Astrocyte of the cerebellum (primary cell): ENCODE measurements at regions not wholly inside any gene's neighbourhood (a gene's known extent, or its start where the extent isn't known, plus 50 kb on each side); places are given as distances from the start of the nearest gene placed in this dataset.

Experiments used
- DNase-seq: peaks from one replicate; pipeline ENCODE4 v3.0.0-alpha.2; 2011; ENCODE audit warnings: low read depth
- H3K4me3 ChIP-seq: 2 replicates; pipeline ENCODE4 v1.5.1; 2011; ENCODE audit warnings: mild to moderate bottlenecking, low read depth, low read length, moderate library complexity
- in situ Hi-C: cut with HindIII; loops from 2 replicates; pipeline ENCODE4 v1.10.0; 2017; ENCODE audit warnings: low sequenced_read_pairs
- TF ChIP-seq, protein P1 (sequence below): IDR thresholded peaks from 2 replicates; pipeline ENCODE4 v1.5.1; 2012; ENCODE audit warnings: low read length, low read depth, moderate library complexity, mild to moderate bottlenecking; ENCODE audit errors: missing control alignments

DNA sequence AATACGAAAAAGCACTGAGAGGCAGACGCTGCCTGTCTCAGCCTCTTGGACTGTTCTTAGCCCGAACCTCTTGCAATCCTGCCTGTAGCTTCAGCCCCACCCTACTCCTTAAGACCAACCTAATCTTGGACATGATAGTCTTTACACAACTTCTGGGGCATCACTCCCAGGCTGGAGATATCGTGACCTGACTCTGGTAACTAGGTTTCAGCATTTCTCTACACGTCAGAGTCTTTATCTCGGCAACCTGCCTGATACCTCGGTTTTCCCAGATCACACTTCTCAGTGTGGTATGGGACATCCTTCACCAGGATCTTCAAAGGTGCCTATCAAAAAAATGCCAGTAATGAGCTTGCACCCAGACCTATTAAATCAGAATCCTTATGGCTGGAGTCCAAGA, 590.2 kb upstream of the KCNMB2 start:
- DNase-seq: no peak
- in situ Hi-C loops: no loop called here
- TF ChIP-seq, protein P1, sequence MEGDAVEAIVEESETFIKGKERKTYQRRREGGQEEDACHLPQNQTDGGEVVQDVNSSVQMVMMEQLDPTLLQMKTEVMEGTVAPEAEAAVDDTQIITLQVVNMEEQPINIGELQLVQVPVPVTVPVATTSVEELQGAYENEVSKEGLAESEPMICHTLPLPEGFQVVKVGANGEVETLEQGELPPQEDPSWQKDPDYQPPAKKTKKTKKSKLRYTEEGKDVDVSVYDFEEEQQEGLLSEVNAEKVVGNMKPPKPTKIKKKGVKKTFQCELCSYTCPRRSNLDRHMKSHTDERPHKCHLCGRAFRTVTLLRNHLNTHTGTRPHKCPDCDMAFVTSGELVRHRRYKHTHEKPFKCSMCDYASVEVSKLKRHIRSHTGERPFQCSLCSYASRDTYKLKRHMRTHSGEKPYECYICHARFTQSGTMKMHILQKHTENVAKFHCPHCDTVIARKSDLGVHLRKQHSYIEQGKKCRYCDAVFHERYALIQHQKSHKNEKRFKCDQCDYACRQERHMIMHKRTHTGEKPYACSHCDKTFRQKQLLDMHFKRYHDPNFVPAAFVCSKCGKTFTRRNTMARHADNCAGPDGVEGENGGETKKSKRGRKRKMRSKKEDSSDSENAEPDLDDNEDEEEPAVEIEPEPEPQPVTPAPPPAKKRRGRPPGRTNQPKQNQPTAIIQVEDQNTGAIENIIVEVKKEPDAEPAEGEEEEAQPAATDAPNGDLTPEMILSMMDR: no peak
- H3K4me3 ChIP-seq: no peak overlapping the region

DNA sequence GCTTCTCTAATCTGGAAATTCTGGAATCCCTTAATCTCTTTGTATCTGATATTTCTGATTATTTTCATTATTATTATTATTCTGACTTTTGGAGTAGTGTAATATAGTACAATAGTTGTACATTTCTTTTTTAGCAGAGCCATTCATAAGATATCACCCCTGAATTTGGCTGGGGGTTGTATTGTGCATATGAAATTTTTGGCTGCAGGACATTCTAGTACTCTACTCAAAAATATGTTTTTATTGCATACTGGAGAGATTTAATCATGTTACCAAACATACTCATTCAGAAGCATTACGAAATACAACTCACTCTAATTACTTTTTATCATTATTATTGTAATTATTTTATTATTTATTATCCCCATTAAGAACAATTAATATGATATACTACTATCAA, 589.7 kb upstream of the KCNMB2 start:
- in situ Hi-C loops: no loop called here
- TF ChIP-seq, protein P1: no peak
- no peak for DNase-seq

DNA sequence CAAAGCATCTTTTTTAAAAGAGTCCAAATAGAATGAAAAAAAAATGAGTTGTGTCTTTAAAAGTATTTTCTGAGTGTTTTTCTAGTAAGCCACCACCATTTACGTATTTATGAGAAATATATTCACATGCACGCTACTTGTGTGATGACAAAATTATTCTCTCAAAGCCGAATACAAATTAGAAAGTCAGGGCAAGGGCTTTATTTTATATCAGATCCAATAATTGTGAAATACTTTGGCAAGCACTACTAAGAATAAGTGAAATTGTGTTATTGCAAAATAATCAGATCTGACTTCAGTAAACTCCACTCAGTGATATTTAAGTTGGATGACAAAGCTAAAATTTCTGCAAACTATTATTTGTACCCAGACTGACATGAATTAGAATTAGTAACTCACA, 589.3 kb upstream of the KCNMB2 start:
- in situ Hi-C loops: no loop called here
- no peak overlapping the region for H3K4me3 ChIP-seq
- TF ChIP-seq, protein P1: no peak
- DNase-seq: no peak

More for the DNA sequence above, 589.7 kb upstream of the KCNMB2 start:
- H3K4me3 ChIP-seq: no peak overlapping the region

DNA sequence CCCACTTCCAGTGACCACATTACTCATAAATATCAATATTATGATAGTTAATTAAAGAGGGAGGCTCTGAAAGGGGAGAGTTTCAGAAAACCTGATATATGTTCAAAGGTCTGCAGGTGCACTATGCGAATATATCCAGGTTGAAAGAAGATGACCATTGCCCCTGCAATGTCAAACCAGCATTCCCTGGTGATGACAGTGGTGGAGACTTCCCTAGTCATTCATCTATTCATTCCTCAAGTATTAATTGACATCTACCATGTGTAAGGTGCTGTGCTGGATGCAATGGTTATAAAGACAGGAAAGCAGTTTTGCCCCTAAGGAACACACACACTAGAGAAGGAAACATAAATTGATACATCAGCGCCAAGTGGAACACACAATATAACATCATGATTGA, 588.3 kb upstream of the KCNMB2 start:
- no peak overlapping the region for H3K4me3 ChIP-seq
- TF ChIP-seq, protein P1: no peak
- DNase-seq: no peak
- in situ Hi-C loops: no loop called here

DNA sequence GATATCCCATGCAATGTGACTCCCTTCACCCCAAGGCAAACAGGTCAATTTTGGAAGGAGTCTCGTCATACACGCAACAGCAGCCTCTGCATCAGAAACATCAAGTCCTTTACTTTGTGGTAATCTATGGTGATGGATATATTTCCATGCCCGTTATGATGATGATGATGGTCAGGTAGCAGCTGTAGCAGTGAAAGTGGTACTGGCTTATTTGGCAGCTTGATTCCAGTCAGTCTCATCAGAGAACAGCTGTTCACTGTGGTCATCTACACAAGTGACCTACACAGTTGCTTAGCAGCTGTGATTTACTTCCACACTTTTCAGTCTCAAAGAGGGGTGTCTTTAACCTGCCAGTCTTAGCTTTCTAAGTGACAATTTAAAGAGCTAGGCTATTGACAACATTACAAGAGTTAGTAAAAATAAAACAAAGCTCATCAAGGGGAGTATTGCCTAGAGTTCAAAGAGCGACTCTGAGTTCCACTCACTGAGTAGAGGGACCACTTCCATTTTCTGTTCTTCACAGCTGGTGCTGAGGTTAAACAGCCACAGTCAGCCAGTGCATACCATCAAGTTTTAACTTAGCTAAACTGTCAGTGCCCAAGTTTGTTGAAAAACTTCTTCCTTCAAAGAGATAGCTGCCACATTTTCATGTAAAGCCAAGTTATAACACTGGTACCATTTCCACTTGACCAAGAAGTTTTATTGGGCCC, 587.4 kb upstream of the KCNMB2 start:
- no peak overlapping the region for H3K4me3 ChIP-seq
- TF ChIP-seq, protein P1: no peak
- no peak for DNase-seq
- in situ Hi-C loops: no loop called here

DNA sequence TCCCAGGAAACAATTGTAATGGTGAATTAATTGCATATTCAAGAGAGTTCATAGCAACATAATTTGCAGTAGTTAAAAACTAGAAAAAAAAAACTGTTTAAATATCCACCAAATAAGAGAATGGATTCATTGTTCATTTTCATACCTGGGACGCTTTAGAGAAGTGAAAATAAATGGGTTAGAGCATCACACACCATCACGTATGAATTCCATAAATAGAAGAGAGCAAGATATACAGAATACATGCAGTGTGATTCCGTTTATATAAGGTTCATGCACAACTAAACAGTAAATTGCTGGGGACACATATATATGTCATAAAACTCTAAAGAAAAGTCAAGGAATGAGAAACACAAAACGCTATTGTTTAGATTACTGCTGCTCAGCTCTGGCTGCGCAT, 577.0 kb upstream of the KCNMB2 start:
- no peak overlapping the region for H3K4me3 ChIP-seq
- in situ Hi-C loops: no loop called here
- TF ChIP-seq, protein P1: no peak
- no peak for DNase-seq
